Transverse colon (tissue), 3 donors: ENCODE measurements at regions not wholly inside any gene's neighbourhood (a gene's known extent, or its start where the extent isn't known, plus 50 kb on each side); places are given as distances from the start of the nearest gene placed in this dataset.

Experiments
- POLR2A ChIP-seq: fragments of 450-650 bp; IDR thresholded peaks from one replicate; pipeline ENCODE4 v1.6.1; 2016; ENCODE audit warnings: antibody characterized with exemption, mild to moderate bottlenecking, moderate library complexity
- TF ChIP-seq, protein P1 (sequence below), 5 experiments: fragments of 200-600 bp in 3 of 5; fragments of 450-650 bp in 2 of 5; sonication (generic) in 3 of 5; IDR thresholded peaks; 1 replicate in 2 of 5; 2 replicates in 3 of 5; pipeline ENCODE4 v1.5.1; 2016 to 2017; ENCODE audit warnings: antibody characterized with exemption in 5 of 5, inconsistent platforms in 3 of 5, mild to moderate bottlenecking in 2 of 5, moderate library complexity in 1 of 5

DNA sequence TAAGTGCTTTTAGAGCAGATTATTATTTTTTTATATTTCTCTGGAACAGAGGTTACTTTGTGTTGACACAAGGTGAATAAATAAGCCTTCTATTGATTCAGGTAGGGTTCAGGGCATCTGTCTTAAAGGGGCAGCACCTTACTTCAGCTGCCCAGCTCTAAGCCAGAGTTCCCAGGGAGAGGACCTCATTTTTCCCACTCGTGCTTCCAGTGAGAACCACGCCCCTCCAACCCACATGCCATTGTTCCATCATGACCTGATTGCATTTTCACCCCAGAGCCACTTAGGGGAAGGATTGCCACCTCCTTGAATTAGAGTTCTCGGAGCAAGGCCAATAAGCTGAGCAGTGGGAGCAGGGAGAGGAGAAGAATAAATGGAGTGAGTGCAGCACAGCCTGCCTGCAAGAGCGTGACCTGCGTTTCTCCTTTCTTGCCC lies 104.3 kb upstream of the FRY start:
- TF ChIP-seq, protein P1, sequence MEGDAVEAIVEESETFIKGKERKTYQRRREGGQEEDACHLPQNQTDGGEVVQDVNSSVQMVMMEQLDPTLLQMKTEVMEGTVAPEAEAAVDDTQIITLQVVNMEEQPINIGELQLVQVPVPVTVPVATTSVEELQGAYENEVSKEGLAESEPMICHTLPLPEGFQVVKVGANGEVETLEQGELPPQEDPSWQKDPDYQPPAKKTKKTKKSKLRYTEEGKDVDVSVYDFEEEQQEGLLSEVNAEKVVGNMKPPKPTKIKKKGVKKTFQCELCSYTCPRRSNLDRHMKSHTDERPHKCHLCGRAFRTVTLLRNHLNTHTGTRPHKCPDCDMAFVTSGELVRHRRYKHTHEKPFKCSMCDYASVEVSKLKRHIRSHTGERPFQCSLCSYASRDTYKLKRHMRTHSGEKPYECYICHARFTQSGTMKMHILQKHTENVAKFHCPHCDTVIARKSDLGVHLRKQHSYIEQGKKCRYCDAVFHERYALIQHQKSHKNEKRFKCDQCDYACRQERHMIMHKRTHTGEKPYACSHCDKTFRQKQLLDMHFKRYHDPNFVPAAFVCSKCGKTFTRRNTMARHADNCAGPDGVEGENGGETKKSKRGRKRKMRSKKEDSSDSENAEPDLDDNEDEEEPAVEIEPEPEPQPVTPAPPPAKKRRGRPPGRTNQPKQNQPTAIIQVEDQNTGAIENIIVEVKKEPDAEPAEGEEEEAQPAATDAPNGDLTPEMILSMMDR (IDR thresholded peaks at IDR 0.05): no peak
- TF ChIP-seq POLR2A: no peak
